Smooth muscle cell (in vitro differentiated cells): ENCODE measurements at regions not wholly inside any gene's neighbourhood (a gene's known extent, or its start where the extent isn't known, plus 50 kb on each side); places are given as distances from the start of the nearest gene placed in this dataset.

Source experiments
- DNase-seq: peaks from one replicate; lab custom pipeline; 2025; ENCODE audit not compliant: unreplicated experiment; lab: John Stamatoyannopoulos, UW
- H2AFZ ChIP-seq: fragments of 200-600 bp; sonication (generic); 2 replicates; pipeline ENCODE4 v1.6.0; 2016; ENCODE audit warnings: antibody characterized with exemption, low read depth, mild to moderate bottlenecking
- H3F3A ChIP-seq: fragments of 200-600 bp; sonication (generic); 2 replicates; pipeline ENCODE4 v1.6.0; 2017; ENCODE audit warnings: antibody characterized with exemption, low read depth
- H3K27ac ChIP-seq: fragments of 200-600 bp; sonication (generic); 2 replicates; pipeline ENCODE4 v1.5.1; 2016; ENCODE audit warnings: low read depth, mild to moderate bottlenecking
- H3K27me3 ChIP-seq: fragments of 200-600 bp; sonication (generic); 2 replicates; pipeline ENCODE4 v1.6.1; 2016; ENCODE audit warnings: low read depth, mild to moderate bottlenecking
- H3K36me3 ChIP-seq: fragments of 200-600 bp; sonication (generic); 2 replicates; pipeline ENCODE4 v1.5.1; 2016; ENCODE audit warnings: low read depth
- H3K4me1 ChIP-seq: fragments of 200-600 bp; sonication (generic); 2 replicates; pipeline ENCODE4 v1.5.1; 2016; ENCODE audit warnings: low read depth
- H3K4me2 ChIP-seq: fragments of 200-600 bp; sonication (generic); 2 replicates; pipeline ENCODE4 v1.6.0; 2016; ENCODE audit warnings: mild to moderate bottlenecking
- H3K4me3 ChIP-seq: fragments of 200-600 bp; sonication (generic); 2 replicates; pipeline ENCODE4 v1.5.1; 2016; ENCODE audit warnings: mild to moderate bottlenecking
- H3K79me2 ChIP-seq: fragments of 200-600 bp; sonication (generic); 2 replicates; pipeline ENCODE4 v1.6.0; 2016; ENCODE audit warnings: low read depth, mild to moderate bottlenecking
- H3K9ac ChIP-seq: fragments of 200-600 bp; sonication (generic); 2 replicates; pipeline ENCODE4 v1.6.0; 2016; ENCODE audit warnings: low read depth
- H3K9me3 ChIP-seq: fragments of 200-600 bp; sonication (generic); replicated peaks from 2 replicates; pipeline ENCODE4 v1.5.1; 2016; ENCODE audit warnings: low read depth
- H4K20me1 ChIP-seq: fragments of 200-600 bp; sonication (generic); 2 replicates; pipeline ENCODE4 v1.6.0; 2016; ENCODE audit warnings: low read depth
- WGBS: methylation state at CpG from one replicate; pipeline ENCODE4 v1.1.7; 2016; ENCODE audit warnings: low lambda C conversion rate; 5-methylcytosine and 5-hydroxymethylcytosine counted together
- TF ChIP-seq, protein P1 (sequence below): fragments of 200-600 bp; sonication (generic); IDR thresholded peaks from 2 replicates; pipeline ENCODE4 v1.5.1; 2017; ENCODE audit warnings: borderline replicate concordance, mild to moderate bottlenecking, antibody characterized with exemption; ENCODE audit not compliant: insufficient read depth, poor library complexity, severe bottlenecking

- H3K36me3 ChIP-seq = no peaks in the 10 kb centered on the region
Observed at GRCh38 chr12:92404921-92405320, 259.3 kb upstream of the BTG1 start.

GRCh38 chr12:92404259-92404894, 258.7 kb upstream of the BTG1 start:
- WGBS = 72% methylated on average over 1 of the region's 1 CpG
- H3K27ac ChIP-seq = peak overlapping the region; percentile 64
- H3K9ac ChIP-seq = peak overlapping the region; percentile 45
- no peaks in the 10 kb centered on the region for H3K36me3 ChIP-seq
- H3K4me1 ChIP-seq = peaks cover 4% of the 10 kb centered on the region
- no peaks in the 10 kb centered on the region for H3K9me3 ChIP-seq
- TF ChIP-seq, protein P1, sequence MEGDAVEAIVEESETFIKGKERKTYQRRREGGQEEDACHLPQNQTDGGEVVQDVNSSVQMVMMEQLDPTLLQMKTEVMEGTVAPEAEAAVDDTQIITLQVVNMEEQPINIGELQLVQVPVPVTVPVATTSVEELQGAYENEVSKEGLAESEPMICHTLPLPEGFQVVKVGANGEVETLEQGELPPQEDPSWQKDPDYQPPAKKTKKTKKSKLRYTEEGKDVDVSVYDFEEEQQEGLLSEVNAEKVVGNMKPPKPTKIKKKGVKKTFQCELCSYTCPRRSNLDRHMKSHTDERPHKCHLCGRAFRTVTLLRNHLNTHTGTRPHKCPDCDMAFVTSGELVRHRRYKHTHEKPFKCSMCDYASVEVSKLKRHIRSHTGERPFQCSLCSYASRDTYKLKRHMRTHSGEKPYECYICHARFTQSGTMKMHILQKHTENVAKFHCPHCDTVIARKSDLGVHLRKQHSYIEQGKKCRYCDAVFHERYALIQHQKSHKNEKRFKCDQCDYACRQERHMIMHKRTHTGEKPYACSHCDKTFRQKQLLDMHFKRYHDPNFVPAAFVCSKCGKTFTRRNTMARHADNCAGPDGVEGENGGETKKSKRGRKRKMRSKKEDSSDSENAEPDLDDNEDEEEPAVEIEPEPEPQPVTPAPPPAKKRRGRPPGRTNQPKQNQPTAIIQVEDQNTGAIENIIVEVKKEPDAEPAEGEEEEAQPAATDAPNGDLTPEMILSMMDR = no peak
- H3K79me2 ChIP-seq = no peaks in the 10 kb centered on the region
- no peak overlapping the region for H2AFZ ChIP-seq
- H3K4me3 ChIP-seq = no peak overlapping the region
- H4K20me1 ChIP-seq = no peaks in the 10 kb centered on the region
- no peaks in the 10 kb centered on the region for H3F3A ChIP-seq
- no peak for DNase-seq
- H3K27me3 ChIP-seq = no peaks in the 10 kb centered on the region
- H3K4me2 ChIP-seq = peak overlapping the region; percentile 52

More at GRCh38 chr12:92404921-92405320, 259.3 kb upstream of the BTG1 start:
- Histone ChIP-seq H3K9ac (no peak overlapping the region), H3K27me3 (no peaks in the 10 kb centered on the region), H2AFZ (no peak overlapping the region), H3F3A (no peaks in the 10 kb centered on the region), H3K4me3 (no peak overlapping the region), H4K20me1 (no peaks in the 10 kb centered on the region), H3K9me3 (no peaks in the 10 kb centered on the region), H3K79me2 (no peaks in the 10 kb centered on the region), H3K4me1 (peaks cover 3% of the 10 kb centered on the region), H3K27ac (no peak overlapping the region), H3K4me2 (no peak overlapping the region)
- DNase-seq = no peak
- 96% methylated on average over 1 of the region's 1 CpG for WGBS
- TF ChIP-seq, protein P1 = no peak

DNA sequence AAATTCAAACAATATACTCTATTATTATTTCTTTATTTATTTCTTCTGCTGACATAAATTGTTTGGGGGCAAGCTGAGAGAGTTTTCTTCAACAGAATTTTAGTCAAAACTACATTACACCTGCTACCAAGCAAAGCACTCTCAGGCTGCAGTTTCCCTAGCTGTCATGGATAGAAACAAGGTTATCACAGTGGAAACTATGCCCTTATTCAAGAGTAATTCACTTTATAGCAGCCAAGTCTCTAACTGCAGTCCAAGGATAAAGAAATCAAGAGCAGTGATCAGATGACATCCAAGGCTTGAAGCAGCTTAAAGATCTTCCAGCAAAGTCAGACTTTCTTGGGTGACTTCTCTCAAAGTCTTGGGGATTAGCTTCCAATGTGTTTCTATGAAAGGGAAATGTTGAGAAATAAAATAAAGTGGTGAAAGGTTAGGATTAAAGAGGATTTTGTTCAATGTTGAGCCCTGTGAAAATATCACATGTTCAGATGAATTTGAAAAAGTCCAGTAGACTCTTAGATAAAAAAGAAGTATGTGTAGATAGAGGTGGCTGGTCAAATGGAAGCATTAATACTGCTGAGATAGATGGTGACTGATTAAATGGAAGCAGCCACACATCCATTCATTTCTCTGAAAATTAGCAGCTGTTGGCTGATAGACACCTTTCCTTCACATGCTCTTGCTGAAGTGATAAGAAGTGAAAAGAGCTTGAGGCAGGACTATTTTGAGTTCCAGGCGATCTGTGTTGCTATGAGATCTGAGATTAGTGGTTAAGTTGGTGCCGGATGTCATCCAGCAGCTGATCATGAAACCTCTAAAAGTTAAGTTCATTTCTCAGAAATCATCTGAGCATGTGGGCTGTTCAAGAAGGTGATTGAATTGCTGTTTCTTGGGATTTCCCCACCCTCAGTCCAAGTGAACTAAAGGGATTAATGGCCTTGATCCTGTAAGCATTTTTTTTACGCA, 257.8 kb upstream of the BTG1 start:
- DNase-seq = no peak
- H3K4me2 ChIP-seq = peak overlapping the region; percentile 52
- no peak overlapping the region for H3K9ac ChIP-seq
- peak overlapping the region; percentile 64 for H3K27ac ChIP-seq
- H3K36me3 ChIP-seq = no peaks in the 10 kb centered on the region
- H4K20me1 ChIP-seq = no peaks in the 10 kb centered on the region
- H3K4me1 ChIP-seq = peaks cover 10% of the 10 kb centered on the region
- 9% methylated on average over 3 of the region's 3 CpGs for WGBS
- no peak overlapping the region for H3K4me3 ChIP-seq
- H3K27me3 ChIP-seq = no peaks in the 10 kb centered on the region
- H2AFZ ChIP-seq = no peak overlapping the region
- H3F3A ChIP-seq = no peaks in the 10 kb centered on the region
- TF ChIP-seq, protein P1 = no peak
- H3K79me2 ChIP-seq = no peaks in the 10 kb centered on the region
- no peaks in the 10 kb centered on the region for H3K9me3 ChIP-seq
